ENCODE measurements at regions not wholly inside any gene's neighbourhood (a gene's known extent, or its start where the extent isn't known, plus 50 kb on each side); places are given as distances from the start of the nearest gene placed in this dataset.

DNA sequence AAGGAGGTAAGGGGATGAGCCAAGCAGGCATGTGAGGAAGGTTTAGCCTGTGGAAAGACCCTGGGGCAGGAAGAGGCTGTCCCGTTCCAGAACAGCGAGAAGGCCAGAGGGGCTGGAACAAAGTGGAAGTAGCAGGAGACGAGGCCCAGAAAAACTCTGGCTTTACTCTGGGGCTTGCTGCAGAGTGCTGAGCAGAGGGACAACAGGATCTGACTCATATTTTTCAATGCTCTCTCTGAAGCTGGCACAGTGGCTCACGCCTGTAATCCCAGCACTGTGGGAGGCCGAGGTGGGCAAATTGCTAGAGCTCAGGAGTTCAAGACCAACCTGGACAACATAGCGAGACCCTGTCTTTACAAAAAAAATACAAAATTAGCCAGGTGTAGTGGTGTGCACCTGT lies 52.4 kb upstream of the PAX7 start:
- TF ChIP-seq, protein P1, sequence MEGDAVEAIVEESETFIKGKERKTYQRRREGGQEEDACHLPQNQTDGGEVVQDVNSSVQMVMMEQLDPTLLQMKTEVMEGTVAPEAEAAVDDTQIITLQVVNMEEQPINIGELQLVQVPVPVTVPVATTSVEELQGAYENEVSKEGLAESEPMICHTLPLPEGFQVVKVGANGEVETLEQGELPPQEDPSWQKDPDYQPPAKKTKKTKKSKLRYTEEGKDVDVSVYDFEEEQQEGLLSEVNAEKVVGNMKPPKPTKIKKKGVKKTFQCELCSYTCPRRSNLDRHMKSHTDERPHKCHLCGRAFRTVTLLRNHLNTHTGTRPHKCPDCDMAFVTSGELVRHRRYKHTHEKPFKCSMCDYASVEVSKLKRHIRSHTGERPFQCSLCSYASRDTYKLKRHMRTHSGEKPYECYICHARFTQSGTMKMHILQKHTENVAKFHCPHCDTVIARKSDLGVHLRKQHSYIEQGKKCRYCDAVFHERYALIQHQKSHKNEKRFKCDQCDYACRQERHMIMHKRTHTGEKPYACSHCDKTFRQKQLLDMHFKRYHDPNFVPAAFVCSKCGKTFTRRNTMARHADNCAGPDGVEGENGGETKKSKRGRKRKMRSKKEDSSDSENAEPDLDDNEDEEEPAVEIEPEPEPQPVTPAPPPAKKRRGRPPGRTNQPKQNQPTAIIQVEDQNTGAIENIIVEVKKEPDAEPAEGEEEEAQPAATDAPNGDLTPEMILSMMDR (IDR thresholded peaks at IDR 0.05), result no peak
- TF ChIP-seq SP1 (CRISPR knock-in tag; conservative IDR thresholded peaks at IDR 0.05) (no peak), SMAD3 (CRISPR knock-in tag; IDR thresholded peaks at IDR 0.05; ENCODE audit: borderline replicate concordance) (no peak), TCF7 (CRISPR knock-in tag; IDR thresholded peaks at IDR 0.05; ENCODE audit: low read depth) (no peak), CREB1 (CRISPR knock-in tag; IDR thresholded peaks at IDR 0.05) (no peak), TEAD4 (CRISPR knock-in tag; IDR thresholded peaks at IDR 0.05) (no peak)
- TF ChIP-seq, protein P2, sequence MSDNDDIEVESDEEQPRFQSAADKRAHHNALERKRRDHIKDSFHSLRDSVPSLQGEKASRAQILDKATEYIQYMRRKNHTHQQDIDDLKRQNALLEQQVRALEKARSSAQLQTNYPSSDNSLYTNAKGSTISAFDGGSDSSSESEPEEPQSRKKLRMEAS (CRISPR knock-in tag; IDR thresholded peaks at IDR 0.05), result no peak
- TF ChIP-seq, protein P3, sequence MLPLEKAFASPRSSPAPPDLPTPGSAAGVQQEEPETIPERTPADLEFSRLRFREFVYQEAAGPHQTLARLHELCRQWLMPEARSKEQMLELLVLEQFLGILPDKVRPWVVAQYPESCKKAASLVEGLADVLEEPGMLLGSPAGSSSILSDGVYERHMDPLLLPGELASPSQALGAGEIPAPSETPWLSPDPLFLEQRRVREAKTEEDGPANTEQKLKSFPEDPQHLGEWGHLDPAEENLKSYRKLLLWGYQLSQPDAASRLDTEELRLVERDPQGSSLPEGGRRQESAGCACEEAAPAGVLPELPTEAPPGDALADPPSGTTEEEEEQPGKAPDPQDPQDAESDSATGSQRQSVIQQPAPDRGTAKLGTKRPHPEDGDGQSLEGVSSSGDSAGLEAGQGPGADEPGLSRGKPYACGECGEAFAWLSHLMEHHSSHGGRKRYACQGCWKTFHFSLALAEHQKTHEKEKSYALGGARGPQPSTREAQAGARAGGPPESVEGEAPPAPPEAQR (CRISPR knock-in tag; IDR thresholded peaks at IDR 0.05), result no peak
- TF ChIP-seq, protein P4, sequence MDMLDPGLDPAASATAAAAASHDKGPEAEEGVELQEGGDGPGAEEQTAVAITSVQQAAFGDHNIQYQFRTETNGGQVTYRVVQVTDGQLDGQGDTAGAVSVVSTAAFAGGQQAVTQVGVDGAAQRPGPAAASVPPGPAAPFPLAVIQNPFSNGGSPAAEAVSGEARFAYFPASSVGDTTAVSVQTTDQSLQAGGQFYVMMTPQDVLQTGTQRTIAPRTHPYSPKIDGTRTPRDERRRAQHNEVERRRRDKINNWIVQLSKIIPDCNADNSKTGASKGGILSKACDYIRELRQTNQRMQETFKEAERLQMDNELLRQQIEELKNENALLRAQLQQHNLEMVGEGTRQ (CRISPR knock-in tag; IDR thresholded peaks at IDR 0.05), result no peak
- TF ChIP-seq, protein P5, sequence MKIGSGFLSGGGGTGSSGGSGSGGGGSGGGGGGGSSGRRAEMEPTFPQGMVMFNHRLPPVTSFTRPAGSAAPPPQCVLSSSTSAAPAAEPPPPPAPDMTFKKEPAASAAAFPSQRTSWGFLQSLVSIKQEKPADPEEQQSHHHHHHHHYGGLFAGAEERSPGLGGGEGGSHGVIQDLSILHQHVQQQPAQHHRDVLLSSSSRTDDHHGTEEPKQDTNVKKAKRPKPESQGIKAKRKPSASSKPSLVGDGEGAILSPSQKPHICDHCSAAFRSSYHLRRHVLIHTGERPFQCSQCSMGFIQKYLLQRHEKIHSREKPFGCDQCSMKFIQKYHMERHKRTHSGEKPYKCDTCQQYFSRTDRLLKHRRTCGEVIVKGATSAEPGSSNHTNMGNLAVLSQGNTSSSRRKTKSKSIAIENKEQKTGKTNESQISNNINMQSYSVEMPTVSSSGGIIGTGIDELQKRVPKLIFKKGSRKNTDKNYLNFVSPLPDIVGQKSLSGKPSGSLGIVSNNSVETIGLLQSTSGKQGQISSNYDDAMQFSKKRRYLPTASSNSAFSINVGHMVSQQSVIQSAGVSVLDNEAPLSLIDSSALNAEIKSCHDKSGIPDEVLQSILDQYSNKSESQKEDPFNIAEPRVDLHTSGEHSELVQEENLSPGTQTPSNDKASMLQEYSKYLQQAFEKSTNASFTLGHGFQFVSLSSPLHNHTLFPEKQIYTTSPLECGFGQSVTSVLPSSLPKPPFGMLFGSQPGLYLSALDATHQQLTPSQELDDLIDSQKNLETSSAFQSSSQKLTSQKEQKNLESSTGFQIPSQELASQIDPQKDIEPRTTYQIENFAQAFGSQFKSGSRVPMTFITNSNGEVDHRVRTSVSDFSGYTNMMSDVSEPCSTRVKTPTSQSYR (CRISPR knock-in tag; IDR thresholded peaks at IDR 0.05), result no peak

Data from WTC11 (cell line).